ENCODE measurements at regions not wholly inside any gene's neighbourhood (a gene's known extent, or its start where the extent isn't known, plus 50 kb on each side); places are given as distances from the start of the nearest gene placed in this dataset.
A peak's percentile ranks its signal among the peaks of the same experiment; 100 is the strongest.

DNA sequence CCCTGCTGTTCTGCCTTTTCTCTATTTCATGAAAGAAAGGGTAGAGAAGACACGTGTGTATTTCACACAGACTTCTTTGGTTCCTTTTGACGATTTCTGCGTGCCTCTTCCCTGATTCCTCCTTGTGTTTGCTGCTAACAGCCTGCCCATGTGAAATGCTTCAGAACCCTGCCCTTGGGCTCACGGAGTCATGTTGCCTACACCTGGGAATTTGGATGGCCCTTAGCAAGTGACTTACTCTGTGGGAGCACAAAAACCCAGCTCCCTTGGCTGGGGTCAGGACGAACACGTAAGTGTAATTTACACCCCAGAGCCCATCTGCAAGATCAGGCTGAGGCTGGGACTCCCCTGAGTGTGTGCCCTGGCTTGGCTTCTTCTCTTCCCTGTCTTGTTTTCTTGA, 220.3 kb upstream of the BCOR start:
- ChIA-PET POLR2A (no interaction called here), CTCF (no interaction called here)
- DNase-seq = no peak
- Mint-ChIP-seq H3K4me3 (no peak overlapping the region), H3K36me3 (ENCODE audit: low read depth) (no peaks in the 10 kb centered on the region), H3K27me3 (peaks cover 8% of the 10 kb centered on the region), H3K27ac (no peak overlapping the region), H3K9me3 (peaks cover 10% of the 10 kb centered on the region), H3K4me1 (peaks cover 2% of the 10 kb centered on the region)

DNA sequence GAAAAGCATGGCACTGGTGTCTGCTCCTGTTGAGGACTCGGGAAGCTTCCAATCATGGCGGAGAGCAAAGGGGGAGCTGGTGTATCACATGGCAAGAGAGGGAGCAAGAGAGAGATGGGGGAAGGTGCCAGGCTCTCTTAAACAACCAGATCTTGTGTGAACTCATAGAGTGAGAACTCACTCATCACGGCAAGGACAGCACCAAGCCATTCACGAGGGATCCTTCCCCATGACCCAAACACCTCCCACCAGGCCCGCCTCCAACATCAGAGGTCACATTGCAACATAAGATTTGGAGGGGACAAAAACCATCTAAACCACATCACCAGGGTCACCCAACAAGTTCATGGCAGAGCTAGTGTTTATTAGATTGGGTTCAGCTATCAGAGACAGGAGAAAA, 218.7 kb upstream of the BCOR start:
- H3K27me3 Mint-ChIP-seq = peaks cover 10% of the 10 kb centered on the region
- POLR2A ChIA-PET = no interaction called here

DNA sequence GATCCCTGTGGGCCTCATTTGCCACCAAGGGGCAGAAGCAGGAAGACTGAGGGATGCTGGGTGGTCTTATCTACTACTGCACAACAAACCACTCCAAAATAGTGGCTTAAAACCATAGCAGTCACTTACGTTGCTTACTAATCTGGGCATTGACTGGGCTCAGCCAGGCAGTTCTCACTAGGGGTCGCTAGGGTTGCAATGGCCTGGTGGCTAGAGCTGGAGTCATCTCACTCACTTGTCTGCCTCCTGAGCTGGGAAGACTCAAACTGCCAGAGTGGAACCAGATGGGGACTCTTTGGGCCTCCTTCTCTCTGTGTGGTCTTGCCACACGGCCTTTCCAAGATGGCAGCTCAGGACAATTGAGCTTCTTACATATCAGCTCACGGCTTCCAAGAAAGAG, 216.3 kb upstream of the BCOR start:
- ChIA-PET CTCF (no interaction called here), POLR2A (no interaction called here)
- H3K4me1 Mint-ChIP-seq = no peaks in the 10 kb centered on the region
- no peaks in the 10 kb centered on the region for H3K36me3 Mint-ChIP-seq (ENCODE audit: low read depth)
- H3K27me3 Mint-ChIP-seq = peaks cover 3% of the 10 kb centered on the region
- peaks cover 10% of the 10 kb centered on the region for H3K9me3 Mint-ChIP-seq
- H3K4me3 Mint-ChIP-seq = no peak overlapping the region
- no peak for DNase-seq
- H3K27ac Mint-ChIP-seq = no peak overlapping the region

More for the DNA sequence above, 218.7 kb upstream of the BCOR start:
- CTCF ChIA-PET = no interaction called here
- Mint-ChIP-seq H3K9me3 (peaks cover 10% of the 10 kb centered on the region), H3K36me3 (ENCODE audit: low read depth) (no peaks in the 10 kb centered on the region), H3K27ac (no peak overlapping the region), H3K4me1 (peaks cover 2% of the 10 kb centered on the region), H3K4me3 (no peak overlapping the region)
- DNase-seq = no peak

- ChIA-PET POLR2A (no interaction called here), CTCF (no interaction called here)
- H3K27ac Mint-ChIP-seq = no peak overlapping the region
- no peaks in the 10 kb centered on the region for H3K4me1 Mint-ChIP-seq
- no peak for DNase-seq
- H3K9me3 Mint-ChIP-seq = peaks cover 10% of the 10 kb centered on the region
- H3K36me3 Mint-ChIP-seq (ENCODE audit: low read depth) = no peaks in the 10 kb centered on the region
- H3K4me3 Mint-ChIP-seq = no peak overlapping the region
- H3K27me3 Mint-ChIP-seq = peaks cover 2% of the 10 kb centered on the region
Measured at GRCh38 chrX:40313269-40313668, 215.5 kb upstream of the BCOR start.

DNA sequence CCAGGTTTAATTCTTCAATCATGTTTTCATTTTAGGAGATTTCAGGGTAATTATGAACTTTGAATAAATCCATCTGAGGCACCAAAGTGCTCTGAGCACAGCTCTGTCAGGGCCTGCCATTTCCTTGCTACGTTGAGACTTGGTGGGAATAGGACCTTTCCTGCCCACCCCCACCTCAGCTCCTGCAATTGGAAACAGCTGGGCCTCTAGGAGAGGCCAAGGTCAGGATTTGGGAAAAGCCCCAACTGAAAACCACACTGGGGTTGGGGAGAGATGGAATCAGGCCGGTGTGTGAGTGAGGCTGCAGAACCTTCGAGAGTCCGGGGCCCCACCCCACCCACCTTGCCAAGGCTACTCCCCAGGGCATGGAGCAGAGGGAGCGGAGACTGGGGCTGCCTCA, 212.7 kb upstream of the BCOR start:
- H3K27me3 Mint-ChIP-seq = peaks cover 1% of the 10 kb centered on the region
- no peaks in the 10 kb centered on the region for H3K36me3 Mint-ChIP-seq (ENCODE audit: low read depth)
- no peak for DNase-seq
- no peak overlapping the region for H3K27ac Mint-ChIP-seq
- H3K4me1 Mint-ChIP-seq = no peaks in the 10 kb centered on the region
- no peaks in the 10 kb centered on the region for H3K9me3 Mint-ChIP-seq
- no peak overlapping the region for H3K4me3 Mint-ChIP-seq
- ChIA-PET CTCF (interaction anchor here (1.0 kb wide), 1 partner anchor 28 kb away, joined by 3 read pairs; no protein-coding TSS in a partner anchor), POLR2A (no interaction called here)

- Mint-ChIP-seq H3K4me1 (no peaks in the 10 kb centered on the region), H3K27me3 (peaks cover 1% of the 10 kb centered on the region), H3K9me3 (no peaks in the 10 kb centered on the region), H3K27ac (no peak overlapping the region), H3K36me3 (ENCODE audit: low read depth) (no peaks in the 10 kb centered on the region), H3K4me3 (no peak overlapping the region)
- POLR2A ChIA-PET = no interaction called here
- CTCF ChIA-PET = interaction anchor here (1.0 kb wide), 1 partner anchor 28 kb away, joined by 3 read pairs; no protein-coding TSS in a partner anchor
- no peak for DNase-seq
Measured at GRCh38 chrX:40310016-40310415, 212.3 kb upstream of the BCOR start.

GRCh38 chrX:40307871-40308270, 210.1 kb upstream of the BCOR start:
- H3K4me1 Mint-ChIP-seq = peaks cover 8% of the 10 kb centered on the region
- H3K4me3 Mint-ChIP-seq = no peak overlapping the region
- ChIA-PET CTCF (no interaction called here), POLR2A (no interaction called here)
- DNase-seq = no peak
- peaks cover 3% of the 10 kb centered on the region for H3K27me3 Mint-ChIP-seq
- no peaks in the 10 kb centered on the region for H3K9me3 Mint-ChIP-seq
- H3K27ac Mint-ChIP-seq = no peak overlapping the region
- peaks cover 4% of the 10 kb centered on the region for H3K36me3 Mint-ChIP-seq (ENCODE audit: low read depth)

- Mint-ChIP-seq H3K9me3 (no peaks in the 10 kb centered on the region), H3K4me1 (peaks cover 33% of the 10 kb centered on the region), H3K27ac (no peak overlapping the region), H3K4me3 (no peak overlapping the region), H3K36me3 (ENCODE audit: low read depth) (peaks cover 4% of the 10 kb centered on the region), H3K27me3 (peaks cover 4% of the 10 kb centered on the region)
- ChIA-PET CTCF (no interaction called here), POLR2A (no interaction called here)
- no peak for DNase-seq
Measured at GRCh38 chrX:40304115-40304514, 206.4 kb upstream of the BCOR start.

GRCh38 chrX:40303256-40304077, 205.7 kb upstream of the BCOR start:
- H3K4me1 Mint-ChIP-seq = peaks cover 33% of the 10 kb centered on the region
- H3K36me3 Mint-ChIP-seq (ENCODE audit: low read depth) = peaks cover 4% of the 10 kb centered on the region
- ChIA-PET POLR2A (no interaction called here), CTCF (no interaction called here)
- no peaks in the 10 kb centered on the region for H3K9me3 Mint-ChIP-seq
- peaks cover 4% of the 10 kb centered on the region for H3K27me3 Mint-ChIP-seq
- no peak overlapping the region for H3K27ac Mint-ChIP-seq
- no peak overlapping the region for H3K4me3 Mint-ChIP-seq
- DNase-seq = no peak

GRCh38 chrX:40300286-40300890, 202.6 kb upstream of the BCOR start:
- Mint-ChIP-seq H3K36me3 (ENCODE audit: low read depth) (peaks cover 4% of the 10 kb centered on the region), H3K27me3 (peaks cover 5% of the 10 kb centered on the region), H3K4me1 (peaks cover 33% of the 10 kb centered on the region), H3K9me3 (no peaks in the 10 kb centered on the region), H3K4me3 (peak overlapping the region; percentile 32), H3K27ac (peak overlapping the region; percentile 45)
- ChIA-PET POLR2A (interaction anchor here (1.0 to 1.1 kb wide), 2 partner anchors 124 to 126 kb away, joined by 3 read pairs; no protein-coding TSS in a partner anchor), CTCF (interaction anchor here (0.6 kb wide), 1 partner anchor 270 kb away, joined by 3 read pairs; no protein-coding TSS in a partner anchor)
- peak; percentile 32 for DNase-seq

DNA sequence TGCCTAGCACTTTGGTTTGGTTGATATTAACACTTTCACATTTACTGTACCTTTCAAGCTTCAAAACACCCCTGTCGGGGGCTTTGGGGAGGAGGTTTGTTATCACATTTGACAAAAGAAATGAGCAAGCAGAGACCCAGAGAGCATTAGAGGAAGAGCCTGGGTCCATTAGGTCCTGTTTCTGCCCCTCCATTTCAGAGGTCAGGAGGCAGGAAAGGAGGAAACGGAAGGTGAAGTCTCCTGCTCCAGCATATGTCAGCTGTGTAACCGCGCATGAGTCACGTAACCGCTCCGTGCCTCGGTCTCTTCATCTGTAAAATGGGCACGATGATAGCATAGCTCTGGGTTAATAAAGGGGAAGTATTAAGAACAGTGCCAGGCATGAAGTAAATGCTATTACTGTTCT, 201.9 kb upstream of the BCOR start:
- peak; percentile 55 for DNase-seq
- CTCF ChIA-PET = interaction anchor here (0.6 kb wide), 1 partner anchor 270 kb away, joined by 3 read pairs; no protein-coding TSS in a partner anchor
- POLR2A ChIA-PET = interaction anchor here (1.0 to 1.1 kb wide), 2 partner anchors 123 to 125 kb away, joined by 3 read pairs; no protein-coding TSS in a partner anchor
- peaks cover 5% of the 10 kb centered on the region for H3K27me3 Mint-ChIP-seq
- H3K4me1 Mint-ChIP-seq = peaks cover 33% of the 10 kb centered on the region
- no peak overlapping the region for H3K4me3 Mint-ChIP-seq
- peaks cover 4% of the 10 kb centered on the region for H3K36me3 Mint-ChIP-seq (ENCODE audit: low read depth)
- H3K9me3 Mint-ChIP-seq = no peaks in the 10 kb centered on the region
- no peak overlapping the region for H3K27ac Mint-ChIP-seq

DNA sequence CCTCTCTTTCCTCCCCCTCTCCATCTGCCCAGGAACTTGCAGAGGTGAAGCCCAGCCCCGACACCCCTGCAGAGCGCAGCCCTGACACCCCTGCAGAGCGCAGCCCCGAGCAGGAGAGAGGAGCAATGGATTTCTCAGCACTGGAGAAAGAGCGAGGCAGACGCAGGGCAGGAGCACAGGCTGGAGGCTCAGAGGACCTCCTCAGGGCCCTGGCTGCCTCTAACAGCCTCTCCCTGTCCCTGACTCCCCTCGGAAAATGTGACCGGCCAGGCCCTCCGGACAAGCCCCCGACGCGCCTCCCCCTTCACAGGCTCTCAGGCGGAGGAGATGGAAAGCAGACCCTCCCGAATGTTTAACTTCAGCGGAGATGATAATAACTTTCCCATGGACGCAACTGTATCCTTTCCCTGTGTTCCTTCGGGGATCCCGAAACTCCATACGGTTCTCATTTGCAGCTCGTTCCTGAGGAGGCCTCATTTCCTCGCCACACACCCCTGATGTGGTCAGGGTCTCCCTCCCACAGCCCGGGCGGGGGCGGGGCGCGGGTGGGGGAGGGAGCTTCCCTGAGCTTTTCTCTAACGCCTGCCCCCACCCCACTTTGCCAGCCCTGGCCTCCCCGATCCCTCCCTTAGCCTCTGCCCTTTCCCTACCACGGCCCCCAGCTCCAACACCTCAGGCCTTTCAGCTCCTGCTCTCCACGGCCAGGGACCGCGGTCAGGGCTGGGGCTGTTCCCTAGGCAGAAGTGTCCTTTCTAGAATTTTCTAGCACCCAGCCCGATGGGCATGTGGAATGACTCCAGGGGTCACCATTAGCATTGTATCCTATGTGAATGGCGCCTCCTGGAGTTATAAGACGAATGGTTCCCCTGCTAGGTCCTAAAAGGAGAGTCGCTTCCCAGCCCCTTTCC, 201.1 kb upstream of the BCOR start:
- Mint-ChIP-seq H3K4me1 (peaks cover 33% of the 10 kb centered on the region), H3K27me3 (peaks cover 5% of the 10 kb centered on the region), H3K9me3 (no peaks in the 10 kb centered on the region), H3K36me3 (ENCODE audit: low read depth) (peaks cover 4% of the 10 kb centered on the region), H3K27ac (no peak overlapping the region), H3K4me3 (no peak overlapping the region)
- POLR2A ChIA-PET = no interaction called here
- no peak for DNase-seq
- CTCF ChIA-PET = no interaction called here

DNA sequence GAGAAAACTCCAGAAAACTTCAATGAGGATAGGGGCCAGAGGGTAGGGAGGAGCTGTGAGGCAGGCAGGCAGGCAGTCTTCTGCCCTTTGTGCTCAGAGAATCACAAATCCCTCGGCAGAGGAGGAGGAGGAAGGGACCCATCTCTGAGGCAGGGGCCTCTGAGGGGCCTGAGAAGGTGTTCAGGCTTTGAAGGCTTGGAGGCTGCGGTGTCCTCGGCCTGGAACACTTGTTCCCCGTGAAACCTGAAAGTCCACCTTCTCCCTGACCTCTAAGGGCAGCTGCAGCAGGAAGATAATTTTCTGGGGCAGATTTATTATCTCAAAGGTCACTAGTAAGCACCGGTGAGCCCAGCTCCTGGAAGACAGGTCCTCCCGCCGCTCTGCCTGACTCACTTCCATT, 200.3 kb upstream of the BCOR start:
- ChIA-PET POLR2A (no interaction called here), CTCF (no interaction called here)
- H3K9me3 Mint-ChIP-seq = no peaks in the 10 kb centered on the region
- no peaks in the 10 kb centered on the region for H3K36me3 Mint-ChIP-seq (ENCODE audit: low read depth)
- no peak overlapping the region for H3K4me3 Mint-ChIP-seq
- peaks cover 25% of the 10 kb centered on the region for H3K4me1 Mint-ChIP-seq
- H3K27ac Mint-ChIP-seq = no peak overlapping the region
- H3K27me3 Mint-ChIP-seq = peaks cover 4% of the 10 kb centered on the region
- no peak for DNase-seq
